ENCODE measurements at regions not wholly inside any gene's neighbourhood (a gene's known extent, or its start where the extent isn't known, plus 50 kb on each side); places are given as distances from the start of the nearest gene placed in this dataset.
A peak's percentile ranks its signal among the peaks of the same experiment; 100 is the strongest.
"Not testable (repeated sequence)": the region's sequence is repeated elsewhere in the genome, so short reads cannot be mapped to it uniquely, and the experiment has no call there.

DNA sequence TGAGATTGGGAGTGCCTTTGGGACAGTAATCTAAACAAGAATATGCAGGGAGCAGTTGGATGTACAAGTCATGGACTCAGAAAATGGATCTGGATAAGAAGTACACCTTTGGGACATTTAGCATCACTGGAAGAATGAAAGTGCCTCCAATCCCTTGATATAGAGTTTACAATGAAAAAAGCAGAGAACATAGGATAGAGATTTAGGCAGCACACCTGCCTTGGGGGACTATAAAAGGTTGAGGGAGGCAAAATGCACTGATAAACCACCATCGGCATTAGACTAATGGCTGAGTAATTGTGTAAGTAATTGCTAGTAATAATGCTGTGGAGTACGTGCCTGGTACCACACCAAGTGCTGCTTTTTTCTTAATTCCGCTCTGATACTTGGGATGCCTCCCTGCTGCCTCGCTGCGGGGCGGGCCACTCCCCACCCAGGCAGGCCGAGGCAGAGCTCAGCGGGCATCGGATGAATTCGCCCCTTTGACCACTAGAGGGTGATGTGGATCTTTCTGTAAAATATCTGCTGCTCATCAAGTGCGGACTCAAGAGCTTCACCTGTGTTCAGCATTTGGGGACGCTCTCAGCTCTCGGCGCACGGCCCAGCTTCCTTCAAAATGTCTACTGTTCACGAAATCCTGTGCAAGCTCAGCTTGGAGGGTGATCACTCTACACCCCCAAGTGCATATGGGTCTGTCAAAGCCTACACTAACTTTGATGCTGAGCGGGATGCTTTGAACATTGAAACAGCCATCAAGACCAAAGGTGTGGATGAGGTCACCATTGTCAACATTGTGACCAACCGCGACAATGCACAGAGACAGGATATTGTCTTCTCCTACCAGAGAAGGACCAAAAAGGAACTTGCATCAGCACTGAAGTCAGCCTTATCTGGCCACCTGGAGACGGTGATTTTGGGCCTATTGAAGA lies 99.9 kb downstream of the ANKRD18B start:
- peak; percentile 45 for DNase-seq

DNA sequence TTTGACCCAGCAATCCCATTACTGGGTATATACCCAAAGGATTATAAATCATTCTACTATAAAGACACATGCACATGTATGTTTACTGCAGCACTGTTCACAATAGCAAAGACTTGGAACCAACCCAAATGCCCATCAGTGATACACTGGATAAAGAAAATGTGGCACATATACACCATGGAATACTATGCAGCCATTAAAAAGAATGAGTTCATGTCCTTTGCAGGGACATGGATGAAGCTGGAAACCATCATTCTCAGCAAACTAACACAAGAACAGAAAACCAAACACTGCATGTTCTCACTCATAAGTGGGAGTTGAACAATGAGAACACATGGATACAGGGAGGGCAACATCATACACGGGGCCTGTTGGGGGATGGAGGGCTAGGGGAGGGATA lies 104.3 kb downstream of the ANKRD18B start:
- not testable (repeated sequence) for DNase-seq

DNA sequence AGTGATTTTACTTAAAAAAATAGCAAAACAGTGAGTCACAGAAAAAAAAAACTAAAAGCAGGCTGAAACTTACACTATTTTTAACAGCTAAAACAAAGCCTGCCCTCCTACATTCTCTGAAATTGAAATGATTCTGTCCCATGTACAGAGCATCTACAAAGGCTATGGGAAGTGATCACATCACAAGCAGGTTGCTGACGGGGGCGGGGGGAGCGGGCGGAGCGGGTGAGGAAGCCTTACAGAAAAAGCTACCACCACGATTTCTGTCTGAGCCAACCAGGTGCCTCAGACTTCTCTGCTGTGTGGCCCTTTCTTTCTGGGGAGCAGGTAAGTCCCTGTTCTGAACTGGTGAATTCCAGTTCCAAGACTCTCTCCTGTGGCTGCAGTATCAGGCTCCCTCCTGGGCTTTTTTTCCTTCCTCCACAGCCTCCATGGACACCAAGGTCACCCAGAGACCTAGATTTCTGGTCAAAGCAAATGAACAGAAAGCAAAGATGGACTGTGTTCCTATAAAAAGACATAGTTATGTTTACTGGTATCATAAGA lies 104.9 kb downstream of the ANKRD18B start:
- no peak for DNase-seq

DNA sequence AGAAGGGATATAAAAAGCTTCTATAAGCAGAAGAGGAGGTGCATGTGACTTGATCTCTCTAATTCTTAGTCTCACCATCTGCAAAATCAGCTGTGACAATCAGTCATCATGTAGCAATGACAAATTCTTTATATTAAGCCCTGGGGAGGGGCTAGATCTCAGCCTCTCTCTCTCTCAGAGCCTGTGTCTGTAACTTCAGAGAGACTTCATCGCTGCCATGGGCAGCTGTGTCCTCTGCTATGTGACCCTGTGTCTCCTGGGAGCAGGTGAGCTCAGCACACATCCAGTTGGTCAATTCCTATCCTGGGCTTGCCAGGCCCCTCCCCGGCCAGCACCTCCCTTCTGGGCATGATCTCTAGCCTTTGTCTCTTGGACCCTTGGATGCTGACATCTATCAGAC lies 109.6 kb downstream of the ANKRD18B start:
- no peak for DNase-seq

DNA sequence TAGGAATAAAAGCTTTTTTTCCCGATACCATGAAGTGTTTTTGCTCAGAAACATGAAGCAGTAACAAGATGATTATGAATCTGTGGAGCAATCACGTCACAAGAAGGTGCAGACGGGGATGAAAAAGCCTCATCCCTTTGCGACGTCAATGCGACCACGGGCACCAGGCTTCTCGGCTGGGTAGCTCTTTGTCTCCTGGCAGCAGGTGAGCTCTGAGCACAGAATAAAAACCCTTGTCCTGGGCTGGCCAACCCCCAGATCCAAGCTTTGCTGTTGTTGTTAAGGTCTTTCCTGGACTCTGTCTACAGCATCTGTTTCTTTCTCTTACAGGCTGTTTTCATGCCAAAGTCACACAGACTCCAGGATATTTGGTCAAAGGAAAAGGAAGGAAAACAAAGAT lies 113.8 kb downstream of the ANKRD18B start:
- no peak for DNase-seq

DNA sequence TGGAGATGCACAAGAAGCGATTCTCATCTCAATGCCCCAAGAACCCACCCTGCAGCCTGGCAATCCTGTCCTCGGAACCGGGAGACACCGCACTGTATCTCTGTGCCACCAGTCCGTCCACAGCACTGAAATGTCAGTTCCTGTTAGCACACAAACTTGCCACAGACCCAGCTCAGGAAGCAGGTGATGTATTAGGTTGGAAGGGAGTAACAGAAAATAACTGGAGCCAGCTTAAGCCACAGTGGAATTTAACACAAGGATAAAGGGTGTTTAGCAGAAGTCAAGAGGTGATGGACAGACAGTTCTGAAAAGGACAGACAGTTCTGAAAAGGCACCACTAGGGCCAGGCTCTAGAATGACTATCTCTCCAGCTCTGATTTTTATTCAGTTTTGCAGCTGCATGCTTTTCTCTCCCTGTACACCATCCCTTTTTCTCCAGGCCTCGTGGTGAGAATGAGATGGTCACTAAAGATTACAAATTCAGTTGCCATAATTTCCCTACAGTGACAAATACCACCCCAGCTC lies 114.4 kb downstream of the ANKRD18B start:
- DNase-seq = no peak

DNA sequence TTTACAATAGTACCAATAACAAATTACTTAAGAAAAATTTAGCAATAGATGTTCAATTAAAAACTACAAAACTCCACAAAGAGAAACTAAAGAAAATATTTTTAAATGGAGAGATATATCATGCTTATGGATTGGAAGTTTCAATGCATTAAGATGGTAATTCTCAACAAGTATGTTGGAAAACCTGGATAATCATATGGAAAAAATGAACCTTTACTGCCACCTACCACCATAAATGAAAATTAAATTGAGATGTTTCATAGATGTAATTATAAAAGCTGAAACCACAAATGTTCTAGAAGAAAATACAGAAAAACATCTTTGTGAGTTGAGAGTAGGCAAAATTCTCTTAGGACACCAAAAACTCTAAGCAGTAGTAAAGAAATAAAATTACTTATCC lies 121.7 kb downstream of the ANKRD18B start:
- DNase-seq = no peak

DNA sequence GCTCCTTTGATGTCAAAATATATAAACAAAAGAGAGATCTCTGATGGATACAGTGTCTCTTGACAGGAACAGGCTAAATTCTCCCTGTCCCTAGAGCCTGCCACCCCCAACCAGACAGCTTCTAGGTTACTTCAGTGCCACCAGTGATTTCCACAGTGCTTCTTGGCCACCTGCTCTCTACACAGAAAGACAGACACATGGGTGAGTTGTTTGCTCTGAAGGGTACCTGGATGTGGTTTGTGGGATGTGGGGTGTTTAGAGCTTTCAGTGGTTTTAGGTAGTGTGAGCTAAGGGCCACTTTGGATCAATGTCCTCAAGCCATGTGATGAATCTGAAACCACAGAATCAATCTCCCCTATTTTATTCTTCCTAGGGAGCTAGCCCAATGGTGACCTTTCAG lies 125.4 kb downstream of the ANKRD18B start:
- peak; percentile 3 for DNase-seq

DNA sequence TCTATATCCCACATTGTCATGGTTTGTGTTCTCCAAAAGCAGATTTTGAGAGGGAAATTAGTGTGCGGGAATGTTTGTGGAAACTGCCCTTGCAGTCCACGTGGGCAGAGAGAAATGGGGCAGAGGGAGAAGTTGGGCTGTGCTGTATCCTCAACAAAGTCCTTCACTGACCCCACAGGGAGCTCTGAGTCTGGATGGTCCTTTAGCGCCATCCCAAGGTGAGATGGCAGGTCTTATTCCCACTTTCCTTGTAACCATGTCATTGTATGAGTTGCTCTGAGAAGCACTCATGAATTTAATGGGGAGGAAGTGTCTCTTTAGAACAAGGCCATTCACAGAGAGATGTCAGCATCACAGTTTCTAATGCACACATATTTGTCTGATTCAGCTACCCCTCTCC lies 127.1 kb downstream of the ANKRD18B start:
- no peak for DNase-seq

DNA sequence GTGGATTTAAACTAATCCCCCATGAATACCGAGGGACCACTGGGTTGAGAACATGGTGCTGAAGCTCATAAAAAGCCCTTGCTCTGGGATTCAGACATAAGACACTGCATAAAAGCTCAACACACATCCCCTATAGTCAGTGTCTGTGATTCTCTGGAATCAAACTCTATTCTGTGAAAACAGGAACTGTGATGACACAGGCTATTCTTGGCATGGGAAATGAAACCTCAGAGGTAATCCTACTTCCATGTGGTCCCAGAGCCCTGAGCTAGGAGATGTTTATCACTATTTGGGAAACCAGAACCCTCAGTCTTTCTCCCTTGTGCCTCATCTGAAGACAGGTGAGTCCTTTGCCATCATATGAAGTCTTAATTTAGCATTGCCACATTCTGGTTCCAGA lies 135.4 kb upstream of the PRSS3 start:
- DNase-seq = no peak

DNA sequence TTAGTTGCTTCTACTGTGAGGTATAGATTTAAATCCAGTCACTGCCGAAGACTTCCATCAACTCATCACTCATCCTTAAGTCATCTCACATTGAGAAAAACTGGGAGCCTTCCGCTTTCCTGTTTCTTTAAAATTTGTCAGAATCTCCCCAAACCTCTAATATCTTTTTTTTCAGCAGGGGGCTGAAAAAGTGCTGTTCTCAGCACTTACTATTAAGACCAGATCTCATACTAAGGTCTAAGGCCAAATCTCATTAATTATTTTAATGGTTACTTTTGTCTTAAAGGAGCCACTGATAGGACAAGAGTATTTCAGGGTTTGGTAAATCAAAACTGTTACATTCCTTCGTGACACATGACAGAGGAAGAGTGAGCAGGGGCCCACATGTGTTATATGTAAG lies 134.6 kb upstream of the PRSS3 start:
- DNase-seq = no peak

DNA sequence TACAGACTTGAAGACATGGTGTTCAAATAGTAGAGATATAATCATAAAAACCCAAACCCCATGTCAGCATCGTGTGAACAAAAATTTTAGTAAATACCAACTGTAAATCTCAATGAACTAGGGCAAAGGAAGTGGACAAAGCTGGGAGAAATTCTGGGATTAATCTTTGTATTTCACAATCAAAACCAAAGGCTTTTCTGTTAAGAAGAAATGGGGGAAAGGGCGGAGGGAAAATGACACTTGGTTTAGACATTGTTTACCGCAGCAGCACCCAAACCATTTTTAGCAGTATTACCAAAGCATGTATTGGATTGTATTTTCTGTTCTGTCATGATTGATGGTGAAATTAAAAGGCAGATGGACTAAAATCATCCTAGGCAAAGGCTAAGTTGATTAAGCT lies 134.2 kb upstream of the PRSS3 start:
- DNase-seq = no peak

DNA sequence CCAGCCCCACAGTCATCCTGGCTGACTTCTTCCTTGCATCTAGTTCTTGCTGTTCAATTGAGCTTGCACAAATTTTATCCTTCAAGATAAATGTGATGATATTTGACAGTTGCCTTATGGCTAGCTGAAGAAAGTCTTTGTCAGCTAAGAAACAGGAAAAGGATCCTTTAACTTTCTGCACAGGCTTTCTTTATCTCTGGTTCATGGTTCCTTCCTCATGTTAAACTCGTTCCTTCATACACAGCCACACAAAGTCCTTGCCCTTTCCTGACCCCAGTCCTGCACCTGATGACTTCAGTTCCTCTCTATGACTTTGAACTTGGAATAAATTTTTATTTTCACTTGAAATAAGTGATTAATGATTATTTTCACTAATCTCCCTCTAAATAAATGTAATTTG lies 132.5 kb upstream of the PRSS3 start:
- no peak for DNase-seq

DNA sequence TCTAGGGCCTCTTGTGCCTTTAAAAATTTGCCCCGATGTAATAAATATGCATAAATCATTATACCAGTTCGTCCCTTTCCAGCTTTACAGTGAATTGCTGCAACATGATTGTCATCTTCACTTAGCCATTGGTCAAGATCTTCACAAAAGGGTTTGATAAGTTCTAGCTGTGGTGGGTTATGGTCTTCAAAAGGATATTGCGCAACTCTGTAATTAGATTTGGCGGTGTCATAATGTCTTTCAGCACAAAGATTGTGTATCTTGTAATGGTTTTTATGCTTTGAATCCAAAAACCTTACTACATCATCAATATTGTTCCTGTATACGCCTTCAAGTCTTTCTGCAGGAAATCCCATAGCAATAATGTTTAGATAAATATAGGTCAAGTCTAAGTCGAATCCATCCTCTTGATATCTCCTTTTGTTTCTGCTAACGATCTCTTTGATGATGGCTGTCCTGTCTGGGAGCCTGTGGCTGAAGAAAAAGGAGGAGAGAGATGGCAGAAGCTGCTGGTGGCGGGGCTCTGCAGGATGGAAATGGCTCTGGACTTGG lies 119.1 kb upstream of the PRSS3 start:
- not testable (repeated sequence) for DNase-seq

DNA sequence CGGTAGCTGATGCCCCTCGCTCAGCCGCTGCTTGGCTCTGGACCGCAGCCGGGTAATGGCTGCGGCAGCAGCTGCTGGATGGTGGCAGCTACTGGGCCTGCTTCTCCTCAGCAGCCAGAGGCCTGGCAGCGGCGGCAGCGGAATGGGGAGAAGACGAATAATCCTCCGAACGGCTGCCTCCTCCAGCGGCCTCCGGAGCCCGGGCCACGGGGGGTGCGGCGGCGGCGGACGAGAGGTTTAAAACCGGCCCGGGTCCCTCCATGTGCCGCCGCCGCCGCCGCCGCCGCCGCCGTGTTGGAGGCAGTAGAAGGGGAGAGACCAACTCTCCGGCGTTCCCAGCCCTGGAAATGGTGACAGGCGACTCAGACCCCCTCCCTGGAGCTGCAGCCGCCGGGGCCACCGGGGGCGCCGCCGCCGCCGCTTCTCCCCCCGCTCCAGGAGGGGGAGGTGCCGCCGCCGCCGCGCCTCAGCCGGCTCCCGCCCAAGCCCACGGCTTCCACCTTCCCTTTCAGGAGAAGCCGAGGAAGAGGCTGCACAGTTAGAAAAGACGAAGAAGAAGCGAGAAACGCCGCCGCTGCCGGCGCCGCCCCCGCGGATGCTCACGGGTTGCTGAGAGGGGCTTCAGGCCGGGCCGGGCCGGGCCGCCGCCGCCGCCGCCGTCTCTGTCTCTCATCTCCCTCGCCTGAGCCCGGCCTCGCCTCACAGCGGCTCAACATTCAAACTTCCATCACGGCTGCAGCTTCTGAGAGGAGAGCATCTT lies 118.4 kb upstream of the PRSS3 start:
- DNase-seq = no peak

DNA sequence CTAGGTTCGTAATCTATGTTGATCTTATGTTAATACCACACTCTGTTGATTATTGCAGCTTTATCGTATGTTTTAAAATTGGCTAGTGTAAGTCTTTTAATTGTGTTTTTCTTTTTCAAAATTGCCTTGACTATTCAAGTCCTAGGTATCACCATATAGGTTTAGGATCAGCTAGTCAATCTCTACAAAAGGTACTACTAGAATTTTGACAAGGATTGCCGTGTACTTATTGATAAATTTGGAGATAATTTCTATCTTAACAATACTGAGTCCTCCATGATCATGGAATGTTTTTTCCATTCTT lies 117.9 kb upstream of the PRSS3 start:
- no peak for DNase-seq

DNA sequence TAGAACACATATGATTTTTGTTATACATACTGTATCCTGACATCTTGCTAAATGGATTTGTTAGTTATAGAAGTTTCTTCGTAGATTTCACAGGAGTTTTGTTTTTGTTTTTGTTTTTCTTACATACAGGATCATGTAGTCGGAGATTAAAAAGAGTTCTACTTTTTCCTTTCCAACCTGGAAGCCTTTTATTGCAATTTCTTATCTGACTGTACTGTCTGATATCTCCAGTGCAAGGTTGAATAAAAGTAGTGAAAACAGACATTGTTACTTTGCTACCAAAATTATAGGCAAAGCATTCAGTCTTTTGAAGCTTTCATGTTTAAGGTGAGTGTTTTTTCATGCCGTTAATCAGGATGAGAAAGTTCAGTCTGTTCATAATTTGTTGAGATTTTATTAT lies 117.4 kb upstream of the PRSS3 start:
- DNase-seq = no peak

DNA sequence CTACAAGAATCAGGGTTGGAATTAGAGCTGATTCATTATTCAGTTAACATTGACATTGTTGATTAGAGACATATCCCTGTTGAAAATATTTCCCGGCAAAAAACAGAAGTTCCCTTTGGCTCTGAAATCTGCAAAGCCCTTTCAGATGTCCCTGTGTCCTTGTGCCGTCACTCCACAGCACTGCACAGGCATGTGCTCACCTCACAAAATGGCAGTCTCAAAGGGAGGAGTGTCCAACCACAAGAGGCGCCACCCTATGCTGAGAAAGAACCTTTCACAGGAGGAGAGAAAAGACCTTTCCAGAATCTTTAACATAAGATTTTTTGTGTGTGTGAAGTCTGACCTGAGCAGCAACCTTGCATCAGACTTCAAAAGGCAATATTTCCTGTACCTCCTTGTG lies 112.8 kb upstream of the PRSS3 start:
- DNase-seq = no peak

DNA sequence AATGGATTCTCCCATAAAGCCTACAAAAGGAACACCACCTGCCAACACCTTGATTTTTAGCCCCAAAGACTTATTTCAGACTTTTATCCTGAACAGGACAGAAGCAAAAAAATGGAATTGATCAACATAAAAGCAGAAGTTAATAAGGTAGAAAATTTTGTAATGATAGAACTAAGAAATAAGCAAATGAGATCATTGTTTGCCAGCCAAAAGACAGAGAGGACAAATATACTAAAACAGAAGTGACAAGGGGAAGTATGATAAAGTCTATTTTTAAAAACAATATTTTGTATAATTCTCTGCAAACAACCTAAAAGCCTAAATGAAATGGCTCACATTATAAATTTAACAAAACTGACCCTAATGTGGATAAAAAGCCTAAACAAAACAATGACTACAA lies 110.5 kb upstream of the PRSS3 start:
- DNase-seq = no peak

DNA sequence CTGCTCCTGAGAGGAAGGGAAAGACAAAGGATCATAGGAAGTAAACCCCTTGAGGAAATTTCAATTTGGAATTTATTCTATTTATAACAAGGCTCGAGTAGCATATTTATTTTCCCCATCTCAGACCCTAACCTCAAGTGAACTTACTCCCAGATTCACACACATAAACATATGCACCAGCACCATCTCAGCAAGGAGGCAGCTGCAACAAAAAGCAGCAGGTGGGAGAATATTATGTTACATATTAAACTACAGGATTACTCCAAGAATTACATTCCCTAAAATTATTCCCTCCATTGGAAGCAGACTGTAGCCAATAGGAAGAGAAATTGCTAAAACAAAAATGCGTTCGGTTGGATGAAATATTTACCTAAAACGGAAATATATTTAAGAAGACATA lies 108.4 kb upstream of the PRSS3 start:
- no peak for DNase-seq

DNA sequence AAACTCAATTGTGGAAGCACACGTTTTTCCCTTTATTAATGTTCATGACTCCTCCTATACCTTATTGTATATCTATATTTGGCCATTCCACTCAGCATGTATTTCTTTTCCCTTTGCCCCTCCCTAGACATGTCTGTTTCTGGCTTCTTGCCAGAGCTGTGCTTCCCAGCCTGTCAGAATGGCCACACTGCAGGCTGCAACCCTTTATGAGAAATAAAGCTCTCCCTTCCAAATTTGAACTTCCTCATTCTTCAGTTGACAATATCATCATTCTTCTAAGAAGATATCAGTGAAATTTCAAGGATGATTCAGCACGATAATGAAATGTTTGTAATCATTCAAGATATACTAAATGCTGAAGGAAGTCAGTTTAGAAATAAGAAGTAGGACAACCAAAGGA lies 107.6 kb upstream of the PRSS3 start:
- no peak for DNase-seq

DNA sequence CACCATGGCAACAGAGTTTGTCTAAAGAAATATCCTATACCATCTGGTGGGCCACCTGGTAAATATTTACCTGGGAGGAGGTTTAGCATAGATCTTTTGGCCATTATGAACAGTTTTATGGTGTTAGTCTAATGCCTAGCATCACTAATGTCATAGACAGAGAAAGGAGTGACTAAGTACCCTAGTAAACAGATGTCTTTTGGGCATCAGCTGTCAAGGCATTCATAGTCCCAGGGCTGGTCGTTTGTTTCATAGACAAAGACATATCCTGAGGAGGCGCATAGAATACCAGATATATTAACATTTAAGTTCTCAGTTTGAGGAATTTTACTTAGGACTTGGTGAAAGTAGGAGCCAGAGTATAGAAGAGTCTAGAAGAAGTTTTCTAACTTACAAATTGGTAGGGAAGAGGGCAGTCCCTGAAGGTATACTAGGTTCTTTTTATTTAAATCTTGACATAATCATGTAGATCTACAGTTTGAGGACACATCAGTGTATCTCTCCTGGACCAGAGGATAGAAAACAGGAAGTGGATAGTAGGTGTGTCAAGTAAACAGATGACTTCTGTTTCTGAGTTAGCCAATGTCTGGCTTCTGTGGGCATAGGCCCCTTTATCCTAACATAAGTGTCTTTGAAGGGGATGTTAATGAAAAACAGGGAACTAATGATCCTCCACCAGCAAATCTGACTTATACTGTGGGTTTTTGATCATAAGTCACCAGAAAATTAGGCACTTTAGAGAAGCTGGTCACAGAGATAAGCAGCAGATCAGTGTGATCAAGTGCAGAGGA lies 105.0 kb upstream of the PRSS3 start:
- no peak for DNase-seq

DNA sequence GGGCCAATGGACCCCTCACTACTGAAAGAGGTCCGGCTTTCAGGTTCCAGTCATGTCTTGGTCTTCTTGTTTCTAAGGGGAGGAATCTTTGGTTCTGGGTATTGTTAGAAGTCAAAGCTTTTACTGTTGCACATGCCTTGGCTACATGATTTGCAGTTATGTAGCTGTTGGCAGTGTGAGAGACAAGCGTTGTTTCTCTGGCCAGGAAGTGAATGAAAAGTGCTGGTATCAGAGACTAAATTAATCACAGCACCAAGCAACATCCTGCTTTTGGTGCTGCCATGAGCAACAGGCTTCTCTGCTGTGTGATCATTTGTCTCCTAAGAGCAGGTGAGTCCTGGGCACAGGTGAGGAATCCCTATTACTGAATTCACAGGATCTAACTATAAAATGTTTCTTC lies 100.1 kb upstream of the PRSS3 start:
- no peak for DNase-seq

Data from NK-92 treated with Interleukin-12 subunit alpha and Interleukin-12 subunit beta, amount 100 ng/mL, for 24 hours (cell line).